LHCN-M2 (cell line): ENCODE measurements at regions not wholly inside any gene's neighbourhood (a gene's known extent, or its start where the extent isn't known, plus 50 kb on each side); places are given as distances from the start of the nearest gene placed in this dataset.

Source experiments
- DNase-seq: peaks from one replicate; pipeline ENCODE4 v3.0.0-alpha.2; 2012; ENCODE audit warnings: low read depth

GRCh38 chr12:115646210-115646609, 631.3 kb downstream of the MED13L start:
- DNase-seq, result no peak

GRCh38 chr12:115640929-115641328, 636.6 kb downstream of the MED13L start:
- no peak for DNase-seq

- DNase-seq, result no peak
Observed at GRCh38 chr12:115639648-115640012, 637.9 kb downstream of the MED13L start.

- DNase-seq, result no peak
Observed at GRCh38 chr12:115638733-115639647, 638.5 kb downstream of the MED13L start.

- no peak for DNase-seq
Observed at GRCh38 chr12:115636546-115636945, 640.9 kb downstream of the MED13L start.

- DNase-seq, result no peak
Observed at GRCh38 chr12:115632308-115632707, 645.2 kb downstream of the MED13L start.

GRCh38 chr12:115630136-115630535, 647.4 kb downstream of the MED13L start:
- no peak for DNase-seq

- DNase-seq, result no peak
Observed at GRCh38 chr12:115626210-115626609, 651.3 kb downstream of the MED13L start.

- no peak for DNase-seq
Observed at GRCh38 chr12:115623764-115624334, 653.6 kb downstream of the MED13L start.

GRCh38 chr12:115623275-115623674, 654.2 kb downstream of the MED13L start:
- no peak for DNase-seq

GRCh38 chr12:115620816-115621215, 656.7 kb downstream of the MED13L start:
- no peak for DNase-seq

- no peak for DNase-seq
Observed at GRCh38 chr12:115619889-115620288, 657.6 kb downstream of the MED13L start.

- DNase-seq, result no peak
Observed at GRCh38 chr12:115619061-115619460, 658.4 kb downstream of the MED13L start.

GRCh38 chr12:115618105-115618504, 659.4 kb downstream of the MED13L start:
- DNase-seq, result no peak

GRCh38 chr12:115617391-115617790, 660.1 kb downstream of the MED13L start:
- DNase-seq, result no peak

- no peak for DNase-seq
Observed at GRCh38 chr12:115611477-115611876, 666.0 kb downstream of the MED13L start.

- no peak for DNase-seq
Observed at GRCh38 chr12:115609347-115609746, 668.1 kb downstream of the MED13L start.

- no peak for DNase-seq
Observed at GRCh38 chr12:115606040-115606439, 671.5 kb downstream of the MED13L start.

- DNase-seq, result no peak
Observed at GRCh38 chr12:115598871-115599811, 678.4 kb downstream of the MED13L start.

- DNase-seq, result peak; percentile 8
Observed at GRCh38 chr12:115597157-115597712, 680.3 kb downstream of the MED13L start.

GRCh38 chr12:115588131-115588530, 689.4 kb downstream of the MED13L start:
- no peak for DNase-seq

- no peak for DNase-seq
Observed at GRCh38 chr12:115584156-115584555, 693.3 kb downstream of the MED13L start.
